Liver (tissue), 8 donors: ENCODE measurements at regions not wholly inside any gene's neighbourhood (a gene's known extent, or its start where the extent isn't known, plus 50 kb on each side); places are given as distances from the start of the nearest gene placed in this dataset.

Source experiments
- DNase-seq: peaks from one replicate; pipeline ENCODE4 v3.0.0-alpha.2; 2017; ENCODE audit warnings: low spot score
- H3K27ac ChIP-seq, 2 donors: one replicate each; pipeline ENCODE4 v1.7.0; 2013; ENCODE audit warnings: inconsistent platforms in 2 of 2, low read length in 2 of 2, control low read depth in 1 of 2, low read depth in 1 of 2, mild to moderate bottlenecking in 1 of 2
- H3K27me3 ChIP-seq, 4 donors: one replicate each; pipeline versions ENCODE4 v1.6.1 to v1.7.0; 2013; ENCODE audit warnings: low read length in 3 of 4, inconsistent platforms in 1 of 4, mild to moderate bottlenecking in 1 of 4, moderate library complexity in 1 of 4; ENCODE audit not compliant: control insufficient read depth in 4 of 4, insufficient read depth in 4 of 4
- H3K36me3 ChIP-seq, 4 donors: one replicate each; pipeline versions ENCODE4 v1.6.1 to v1.7.0; 2013; ENCODE audit warnings: low read length in 3 of 4, mild to moderate bottlenecking in 3 of 4, low read depth in 1 of 4, moderate library complexity in 1 of 4; ENCODE audit not compliant: control insufficient read depth in 4 of 4, insufficient read depth in 3 of 4
- H3K4me1 ChIP-seq, 4 donors: one replicate each; pipeline versions ENCODE4 v1.6.1 to v1.7.0; 2013; ENCODE audit warnings: low read length in 3 of 4, mild to moderate bottlenecking in 3 of 4, moderate library complexity in 1 of 4; ENCODE audit not compliant: control insufficient read depth in 4 of 4, insufficient read depth in 4 of 4
- H3K4me3 ChIP-seq, 3 donors: one replicate each; pipeline versions ENCODE4 v1.6.1 to v1.7.0; 2013; ENCODE audit warnings: low read length in 3 of 3, control low read depth in 1 of 3, low read depth in 1 of 3, mild to moderate bottlenecking in 1 of 3
- H3K9ac ChIP-seq, 2 donors: one replicate each; pipeline ENCODE4 v1.7.0; 2013; ENCODE audit warnings: low read length in 2 of 2, mild to moderate bottlenecking in 2 of 2, moderate library complexity in 2 of 2, control low read depth in 1 of 2, low read depth in 1 of 2
- H3K9me3 ChIP-seq, 4 donors: one replicate each; pipeline versions ENCODE4 v1.6.1 to v1.7.0; 2013; ENCODE audit warnings: low read length in 3 of 4; ENCODE audit not compliant: control insufficient read depth in 4 of 4
- FOXA2 ChIP-seq: IDR thresholded peaks from 2 replicates; pipeline ENCODE4 v1.6.1; 2016; ENCODE audit warnings: antibody characterized with exemption
- HNF4A ChIP-seq, 2 donors: conservative IDR thresholded peaks; 2 replicates each; pipeline ENCODE4 v1.6.1; 2016; ENCODE audit warnings: antibody characterized with exemption in 2 of 2, mild to moderate bottlenecking in 2 of 2
- HNF4G ChIP-seq: IDR thresholded peaks from 2 replicates; pipeline ENCODE4 v1.6.1; 2016; ENCODE audit warnings: antibody characterized with exemption
- NR2F2 ChIP-seq: IDR thresholded peaks from 2 replicates; pipeline ENCODE4 v1.6.1; 2016; ENCODE audit warnings: antibody characterized with exemption
- RXRA ChIP-seq, 2 donors: IDR thresholded peaks; 2 replicates each; pipeline ENCODE4 v1.6.1; 2017 to 2018; ENCODE audit warnings: antibody characterized with exemption in 2 of 2, mild to moderate bottlenecking in 1 of 2
- SP1 ChIP-seq: IDR thresholded peaks from 2 replicates; pipeline ENCODE4 v1.6.1; 2018; ENCODE audit warnings: antibody characterized with exemption, mild to moderate bottlenecking
- TAF1 ChIP-seq: conservative IDR thresholded peaks from 2 replicates; pipeline ENCODE4 v1.6.1; 2016; ENCODE audit warnings: antibody characterized with exemption, mild to moderate bottlenecking
- YY1 ChIP-seq: IDR thresholded peaks from 2 replicates; pipeline ENCODE4 v1.6.1; 2016; ENCODE audit warnings: antibody characterized with exemption, mild to moderate bottlenecking
- WGBS: extraction: QIAGEN DNeasy Blood & Tissue Kit; methylation state at CpG from one replicate; pipeline ENCODE4 v1.1.7; 2013; 5-methylcytosine and 5-hydroxymethylcytosine counted together
- TF ChIP-seq, protein P1 (sequence below): IDR thresholded peaks from 2 replicates; pipeline ENCODE4 v1.6.1; 2016; ENCODE audit warnings: antibody characterized with exemption
- TF ChIP-seq, protein P2 (sequence below): IDR thresholded peaks from 2 replicates; pipeline ENCODE4 v1.6.1; 2016; ENCODE audit warnings: antibody characterized with exemption
- TF ChIP-seq, protein P3 (sequence below): fragments of 150-350 bp; IDR thresholded peaks from 2 replicates; pipeline ENCODE4 v1.5.1; 2017; ENCODE audit warnings: improper control_type of control experiment, low read depth, low read length; ENCODE audit not compliant: missing input control
- donor health status: healthy.
- donor health status: healthy.
- donor health status: healthy.
- donor health status: healthy.
- donor health status: healthy.

DNA sequence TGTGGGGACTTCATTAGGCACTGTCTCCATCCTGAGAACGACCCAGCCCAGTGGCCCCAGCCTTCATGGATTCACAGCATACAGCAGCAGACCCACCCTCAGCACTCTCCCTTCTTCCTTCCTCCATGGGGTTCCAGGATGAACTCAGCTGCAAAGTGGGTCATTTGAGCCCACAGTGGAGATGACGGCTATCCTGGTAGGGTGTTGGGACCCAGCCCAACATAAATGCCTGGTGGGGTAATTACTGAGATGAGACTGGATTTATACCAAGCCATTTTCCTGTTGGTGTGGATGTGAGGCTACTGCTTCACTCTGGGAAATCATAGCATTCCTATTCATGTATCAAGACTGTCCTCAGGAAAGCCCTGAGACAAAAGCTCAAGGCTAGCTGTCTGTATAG lies 536.7 kb upstream of the TNP1 start:
- no peak overlapping the region for H3K4me3 ChIP-seq
- H3K4me1 ChIP-seq: no peaks in the 10 kb centered on the region
- H3K9me3 ChIP-seq: no peaks in the 10 kb centered on the region
- H3K27me3 ChIP-seq: no peaks in the 10 kb centered on the region
- H3K27ac ChIP-seq: no peak overlapping the region
- DNase-seq: no peak
- no peak overlapping the region for H3K9ac ChIP-seq
- TF ChIP-seq, protein P1, sequence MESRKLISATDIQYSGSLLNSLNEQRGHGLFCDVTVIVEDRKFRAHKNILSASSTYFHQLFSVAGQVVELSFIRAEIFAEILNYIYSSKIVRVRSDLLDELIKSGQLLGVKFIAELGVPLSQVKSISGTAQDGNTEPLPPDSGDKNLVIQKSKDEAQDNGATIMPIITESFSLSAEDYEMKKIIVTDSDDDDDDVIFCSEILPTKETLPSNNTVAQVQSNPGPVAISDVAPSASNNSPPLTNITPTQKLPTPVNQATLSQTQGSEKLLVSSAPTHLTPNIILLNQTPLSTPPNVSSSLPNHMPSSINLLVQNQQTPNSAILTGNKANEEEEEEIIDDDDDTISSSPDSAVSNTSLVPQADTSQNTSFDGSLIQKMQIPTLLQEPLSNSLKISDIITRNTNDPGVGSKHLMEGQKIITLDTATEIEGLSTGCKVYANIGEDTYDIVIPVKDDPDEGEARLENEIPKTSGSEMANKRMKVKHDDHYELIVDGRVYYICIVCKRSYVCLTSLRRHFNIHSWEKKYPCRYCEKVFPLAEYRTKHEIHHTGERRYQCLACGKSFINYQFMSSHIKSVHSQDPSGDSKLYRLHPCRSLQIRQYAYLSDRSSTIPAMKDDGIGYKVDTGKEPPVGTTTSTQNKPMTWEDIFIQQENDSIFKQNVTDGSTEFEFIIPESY: no peak
- TF ChIP-seq YY1 (no peak), RXRA (IDR thresholded peaks at IDR 0.05) (no peak), HNF4G (no peak), HNF4A (conservative IDR thresholded peaks at IDR 0.05) (no peak), FOXA2 (no peak), NR2F2 (no peak), SP1 (no peak), TAF1 (no peak)
- TF ChIP-seq, protein P2, sequence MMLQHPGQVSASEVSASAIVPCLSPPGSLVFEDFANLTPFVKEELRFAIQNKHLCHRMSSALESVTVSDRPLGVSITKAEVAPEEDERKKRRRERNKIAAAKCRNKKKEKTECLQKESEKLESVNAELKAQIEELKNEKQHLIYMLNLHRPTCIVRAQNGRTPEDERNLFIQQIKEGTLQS: no peak
- TF ChIP-seq, protein P3, sequence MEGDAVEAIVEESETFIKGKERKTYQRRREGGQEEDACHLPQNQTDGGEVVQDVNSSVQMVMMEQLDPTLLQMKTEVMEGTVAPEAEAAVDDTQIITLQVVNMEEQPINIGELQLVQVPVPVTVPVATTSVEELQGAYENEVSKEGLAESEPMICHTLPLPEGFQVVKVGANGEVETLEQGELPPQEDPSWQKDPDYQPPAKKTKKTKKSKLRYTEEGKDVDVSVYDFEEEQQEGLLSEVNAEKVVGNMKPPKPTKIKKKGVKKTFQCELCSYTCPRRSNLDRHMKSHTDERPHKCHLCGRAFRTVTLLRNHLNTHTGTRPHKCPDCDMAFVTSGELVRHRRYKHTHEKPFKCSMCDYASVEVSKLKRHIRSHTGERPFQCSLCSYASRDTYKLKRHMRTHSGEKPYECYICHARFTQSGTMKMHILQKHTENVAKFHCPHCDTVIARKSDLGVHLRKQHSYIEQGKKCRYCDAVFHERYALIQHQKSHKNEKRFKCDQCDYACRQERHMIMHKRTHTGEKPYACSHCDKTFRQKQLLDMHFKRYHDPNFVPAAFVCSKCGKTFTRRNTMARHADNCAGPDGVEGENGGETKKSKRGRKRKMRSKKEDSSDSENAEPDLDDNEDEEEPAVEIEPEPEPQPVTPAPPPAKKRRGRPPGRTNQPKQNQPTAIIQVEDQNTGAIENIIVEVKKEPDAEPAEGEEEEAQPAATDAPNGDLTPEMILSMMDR: no peak
- 67% methylated on average over 2 of the region's 2 CpGs for WGBS
- H3K36me3 ChIP-seq: no peaks in the 10 kb centered on the region

DNA sequence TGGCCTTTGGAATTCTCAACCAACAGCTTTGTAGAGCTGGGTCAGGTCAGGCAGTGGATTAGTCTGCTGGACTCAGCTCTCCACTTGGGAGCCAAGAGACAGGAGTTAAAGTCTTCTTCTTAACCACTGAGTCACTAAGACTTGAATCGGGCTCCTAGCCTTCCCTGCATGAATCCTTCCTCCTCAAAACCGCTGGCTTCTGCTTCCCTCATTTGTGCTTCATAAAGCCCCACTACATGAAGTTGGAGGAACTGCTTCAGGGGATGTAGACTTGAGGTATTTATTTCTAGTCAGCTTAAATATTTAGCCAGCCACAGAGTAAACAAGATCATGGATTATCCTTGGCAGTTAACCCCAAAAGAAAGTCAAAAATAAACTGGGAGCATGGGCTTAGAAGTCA lies 536.3 kb upstream of the TNP1 start:
- H3K4me3 ChIP-seq: no peak overlapping the region
- no peaks in the 10 kb centered on the region for H3K27me3 ChIP-seq
- TF ChIP-seq, protein P1: no peak
- TF ChIP-seq NR2F2: no peak
- H3K27ac ChIP-seq: no peak overlapping the region
- no peak for DNase-seq
- H3K4me1 ChIP-seq: no peaks in the 10 kb centered on the region
- H3K9me3 ChIP-seq: no peaks in the 10 kb centered on the region
- no peaks in the 10 kb centered on the region for H3K36me3 ChIP-seq
- no peak overlapping the region for H3K9ac ChIP-seq
- 69% methylated on average over 2 of the region's 2 CpGs for WGBS
